ENCODE measurements at regions not wholly inside any gene's neighbourhood (a gene's known extent, or its start where the extent isn't known, plus 50 kb on each side); places are given as distances from the start of the nearest gene placed in this dataset.

- Histone ChIP-seq H3K4me3 (no peak overlapping the region), H3K9me1 (ENCODE audit: control insufficient read depth, insufficient read depth, low read length) (no peaks in the 10 kb centered on the region), H3K36me3 (ENCODE audit: control insufficient read depth, insufficient read depth, low read length) (no peaks in the 10 kb centered on the region), H3K4me2 (ENCODE audit: insufficient read depth, low read length) (no peak overlapping the region), H3K27me3 (ENCODE audit: control insufficient read depth in 2 of 2, insufficient read depth in 2 of 2, low read length in 2 of 2) (no peaks in the 10 kb centered on the region), H3K9me3 (replicated peaks; ENCODE audit: control insufficient read depth, insufficient read depth, low read depth, low read length) (no peaks in the 10 kb centered on the region), H3K79me2 (ENCODE audit: control insufficient read depth, insufficient read depth, low read length) (no peaks in the 10 kb centered on the region), H3K27ac (ENCODE audit: extremely low read depth, low read depth, low read length) (no peak overlapping the region), H3K4me1 (replicated peaks in 1 of 2; ENCODE audit: control insufficient read depth in 2 of 2, insufficient read depth in 2 of 2, low read length in 2 of 2) (no peaks in the 10 kb centered on the region), H2AFZ (ENCODE audit: low read depth, low read length) (no peak overlapping the region), H3K9ac (ENCODE audit: insufficient read depth in 1 of 2, low read depth in 2 of 2, low read length in 2 of 2) (no peak overlapping the region), H4K20me1 (replicated peaks; ENCODE audit: control insufficient read depth, insufficient read depth, low read length) (no peaks in the 10 kb centered on the region)
- FAIRE-seq (no peak), DNase-seq (ENCODE audit: extremely low read depth in 1 of 4, low spot score in 3 of 4) (no peak), ATAC-seq (no peak)
- 0% methylated on average over 1 of the region's 1 CpG for WGBS (ENCODE audit: insufficient coverage, low coverage, missing lambda C conversion rate)
- peak; percentile 25; the same call in 1 of the 2 replicates for TF ChIP-seq NFIC (IDR thresholded peaks at IDR 0.05)
- TF ChIP-seq PML (IDR thresholded peaks at IDR 0.05; ENCODE audit: low read length): no peak
- ChIA-PET CTCF (ENCODE audit: low intra/inter-chr PET ratio) (no interaction called here), POLR2A (no interaction called here)
- in situ Hi-C loops (cut with MboI): no loop called here
- intact Hi-C loops (cut with micrococcal nuclease): no loop called here
- BruUV-seq (replicated peaks): no TSS peak
Measured at GRCh38 chr4:141464366-141464765, 172.0 kb upstream of the IL15 start.

DNA sequence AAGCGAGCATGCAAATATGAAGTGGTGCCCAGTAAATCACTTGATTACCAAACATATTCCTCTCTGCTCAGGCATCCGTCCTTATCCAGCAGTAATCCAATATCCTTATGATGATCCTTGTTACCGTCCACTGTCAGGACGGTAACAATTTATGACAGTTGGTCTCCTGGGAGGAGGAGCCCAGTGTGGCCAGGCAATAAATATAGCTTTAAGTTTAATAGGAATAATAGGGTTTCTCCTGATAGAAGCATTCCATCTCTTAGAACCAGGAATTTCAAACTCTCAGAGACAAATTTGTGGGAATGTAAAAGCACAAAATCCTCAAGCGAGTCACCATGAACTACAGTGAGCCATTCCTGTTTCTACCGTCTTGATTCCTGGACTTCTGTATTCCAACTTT, 171.2 kb upstream of the IL15 start:
- no peak for FAIRE-seq
- no peak for ATAC-seq
- CTCF ChIA-PET (ENCODE audit: low intra/inter-chr PET ratio): no interaction called here
- DNase-seq (ENCODE audit: extremely low read depth in 1 of 4, low spot score in 3 of 4): no peak
- H3K4me3 ChIP-seq: no peak overlapping the region
- H3K9me1 ChIP-seq (ENCODE audit: control insufficient read depth, insufficient read depth, low read length): no peaks in the 10 kb centered on the region
- H3K4me1 ChIP-seq (replicated peaks in 1 of 2; ENCODE audit: control insufficient read depth in 2 of 2, insufficient read depth in 2 of 2, low read length in 2 of 2): no peaks in the 10 kb centered on the region
- H2AFZ ChIP-seq (ENCODE audit: low read depth, low read length): no peak overlapping the region
- intact Hi-C loops (cut with micrococcal nuclease) (no loop called here), in situ Hi-C loops (cut with MboI) (no loop called here)
- no TSS peak for BruUV-seq (replicated peaks)
- H3K36me3 ChIP-seq (ENCODE audit: control insufficient read depth, insufficient read depth, low read length): no peaks in the 10 kb centered on the region
- H3K4me2 ChIP-seq (ENCODE audit: insufficient read depth, low read length): no peak overlapping the region
- 4% methylated on average over 6 of the region's 6 CpGs for WGBS (ENCODE audit: insufficient coverage, low coverage, missing lambda C conversion rate)
- POLR2A ChIA-PET: no interaction called here
- H4K20me1 ChIP-seq (replicated peaks; ENCODE audit: control insufficient read depth, insufficient read depth, low read length): no peaks in the 10 kb centered on the region
- H3K27me3 ChIP-seq (ENCODE audit: control insufficient read depth in 2 of 2, insufficient read depth in 2 of 2, low read length in 2 of 2): no peaks in the 10 kb centered on the region
- H3K9me3 ChIP-seq (replicated peaks; ENCODE audit: control insufficient read depth, insufficient read depth, low read depth, low read length): no peaks in the 10 kb centered on the region
- no peak overlapping the region for H3K27ac ChIP-seq (ENCODE audit: extremely low read depth, low read depth, low read length)
- no peaks in the 10 kb centered on the region for H3K79me2 ChIP-seq (ENCODE audit: control insufficient read depth, insufficient read depth, low read length)
- H3K9ac ChIP-seq (ENCODE audit: insufficient read depth in 1 of 2, low read depth in 2 of 2, low read length in 2 of 2): no peak overlapping the region
- TF ChIP-seq TAF9B (IDR thresholded peaks at IDR 0.05; ENCODE audit: partially characterized antibody) (no peak), MAX (CRISPR knock-in tag; IDR thresholded peaks at IDR 0.05) (no peak), UBTF (IDR thresholded peaks at IDR 0.05; ENCODE audit: borderline replicate concordance in 1 of 2, low read depth in 2 of 2, low read length in 2 of 2) (no peak), SRSF3 (IDR thresholded peaks at IDR 0.05; ENCODE audit: insufficient read depth, low read length) (no peak), ZKSCAN1 (IDR thresholded peaks at IDR 0.05; ENCODE audit: low read depth, low read length) (no peak), FOXM1 (IDR thresholded peaks at IDR 0.05; ENCODE audit: low read depth) (no peak), FOXM1 (CRISPR knock-in tag; IDR thresholded peaks at IDR 0.05; ENCODE audit: low read depth) (no peak), PTBP1 (IDR thresholded peaks at IDR 0.05; ENCODE audit: low read depth, low read length) (no peak)
- TF ChIP-seq, protein P1, sequence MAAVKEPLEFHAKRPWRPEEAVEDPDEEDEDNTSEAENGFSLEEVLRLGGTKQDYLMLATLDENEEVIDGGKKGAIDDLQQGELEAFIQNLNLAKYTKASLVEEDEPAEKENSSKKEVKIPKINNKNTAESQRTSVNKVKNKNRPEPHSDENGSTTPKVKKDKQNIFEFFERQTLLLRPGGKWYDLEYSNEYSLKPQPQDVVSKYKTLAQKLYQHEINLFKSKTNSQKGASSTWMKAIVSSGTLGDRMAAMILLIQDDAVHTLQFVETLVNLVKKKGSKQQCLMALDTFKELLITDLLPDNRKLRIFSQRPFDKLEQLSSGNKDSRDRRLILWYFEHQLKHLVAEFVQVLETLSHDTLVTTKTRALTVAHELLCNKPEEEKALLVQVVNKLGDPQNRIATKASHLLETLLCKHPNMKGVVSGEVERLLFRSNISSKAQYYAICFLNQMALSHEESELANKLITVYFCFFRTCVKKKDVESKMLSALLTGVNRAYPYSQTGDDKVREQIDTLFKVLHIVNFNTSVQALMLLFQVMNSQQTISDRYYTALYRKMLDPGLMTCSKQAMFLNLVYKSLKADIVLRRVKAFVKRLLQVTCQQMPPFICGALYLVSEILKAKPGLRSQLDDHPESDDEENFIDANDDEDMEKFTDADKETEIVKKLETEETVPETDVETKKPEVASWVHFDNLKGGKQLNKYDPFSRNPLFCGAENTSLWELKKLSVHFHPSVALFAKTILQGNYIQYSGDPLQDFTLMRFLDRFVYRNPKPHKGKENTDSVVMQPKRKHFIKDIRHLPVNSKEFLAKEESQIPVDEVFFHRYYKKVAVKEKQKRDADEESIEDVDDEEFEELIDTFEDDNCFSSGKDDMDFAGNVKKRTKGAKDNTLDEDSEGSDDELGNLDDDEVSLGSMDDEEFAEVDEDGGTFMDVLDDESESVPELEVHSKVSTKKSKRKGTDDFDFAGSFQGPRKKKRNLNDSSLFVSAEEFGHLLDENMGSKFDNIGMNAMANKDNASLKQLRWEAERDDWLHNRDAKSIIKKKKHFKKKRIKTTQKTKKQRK (IDR thresholded peaks at IDR 0.05; ENCODE audit: borderline replicate concordance, low read depth, low read length): no peak
